Peyer's patch (tissue), 4 donors: ENCODE measurements at regions not wholly inside any gene's neighbourhood (a gene's known extent, or its start where the extent isn't known, plus 50 kb on each side); places are given as distances from the start of the nearest gene placed in this dataset.

Experiments
- DNase-seq, 3 donors: peaks; one replicate each; pipeline ENCODE4 v3.0.0-alpha.2; 2017 to 2019
- H3K27ac ChIP-seq, 4 donors: fragments of 200-600 bp; sonication (generic); one replicate each; pipeline ENCODE4 v1.5.1; 2016 to 2019
- H3K27me3 ChIP-seq, 2 donors: fragments of 200-600 bp; sonication (generic); one replicate each; pipeline ENCODE4 v1.5.1; 2019
- H3K36me3 ChIP-seq, 3 donors: fragments of 200-600 bp; sonication (generic); one replicate each; pipeline ENCODE4 v1.5.1; 2016 to 2019
- H3K4me1 ChIP-seq, 4 donors: fragments of 200-600 bp; sonication (generic); one replicate each; pipeline ENCODE4 v1.5.1; 2016 to 2019
- H3K4me3 ChIP-seq, 4 donors: fragments of 200-600 bp; sonication (generic); 1 replicate in 3 of 4; 2 replicates in 1 of 4; pipeline ENCODE4 v1.5.1; 2016 to 2019; ENCODE audit warnings: mild to moderate bottlenecking in 1 of 4
- H3K9me3 ChIP-seq, 4 donors: fragments of 200-600 bp; sonication (generic); one replicate each; pipeline ENCODE4 v1.5.1; 2016 to 2019; ENCODE audit warnings: mild to moderate bottlenecking in 1 of 4
- POLR2A ChIP-seq, 2 donors: fragments of 450-650 bp; IDR thresholded peaks; one replicate each; pipeline ENCODE4 v1.5.1; 2017; ENCODE audit warnings: antibody characterized with exemption in 2 of 2, mild to moderate bottlenecking in 2 of 2, moderate library complexity in 2 of 2
- TF ChIP-seq, protein P1 (sequence below), 6 experiments: fragments of 450-650 bp in 4 of 6; fragments of 200-600 bp in 2 of 6; sonication (generic) in 1 of 6; IDR thresholded peaks; one replicate each; pipeline ENCODE4 v1.5.1; 2017 to 2019; ENCODE audit warnings: antibody characterized with exemption in 6 of 6, mild to moderate bottlenecking in 3 of 6, moderate library complexity in 1 of 6

DNA sequence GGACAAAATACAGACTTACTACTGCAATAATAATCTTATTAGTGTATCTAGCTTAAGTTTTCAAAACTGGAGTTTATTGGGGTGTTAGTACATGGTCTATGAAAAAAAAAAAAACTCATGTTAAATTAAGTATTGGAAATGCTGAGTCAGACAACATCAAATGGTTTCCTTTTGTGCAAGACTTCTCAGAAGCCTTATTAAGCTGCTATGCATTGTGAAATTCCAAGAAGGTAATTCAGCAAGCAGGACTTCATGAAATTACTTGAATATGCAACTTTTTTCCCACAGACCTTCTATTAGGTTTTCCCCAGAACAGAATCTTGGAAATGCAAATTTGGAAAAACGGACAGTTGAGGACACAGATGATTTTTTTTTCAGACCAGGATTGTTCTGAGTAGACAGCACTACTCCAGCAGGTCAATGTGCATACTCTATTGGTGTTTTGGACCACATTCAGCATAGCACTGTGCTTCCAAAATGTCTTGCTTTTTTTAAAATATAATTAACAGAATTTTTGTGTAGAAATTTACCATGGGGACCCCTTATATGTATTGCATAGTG, 568.8 kb upstream of the TENM3 start:
- no peaks in the 10 kb centered on the region for H3K4me1 ChIP-seq
- no peaks in the 10 kb centered on the region for H3K27me3 ChIP-seq
- TF ChIP-seq, protein P1, sequence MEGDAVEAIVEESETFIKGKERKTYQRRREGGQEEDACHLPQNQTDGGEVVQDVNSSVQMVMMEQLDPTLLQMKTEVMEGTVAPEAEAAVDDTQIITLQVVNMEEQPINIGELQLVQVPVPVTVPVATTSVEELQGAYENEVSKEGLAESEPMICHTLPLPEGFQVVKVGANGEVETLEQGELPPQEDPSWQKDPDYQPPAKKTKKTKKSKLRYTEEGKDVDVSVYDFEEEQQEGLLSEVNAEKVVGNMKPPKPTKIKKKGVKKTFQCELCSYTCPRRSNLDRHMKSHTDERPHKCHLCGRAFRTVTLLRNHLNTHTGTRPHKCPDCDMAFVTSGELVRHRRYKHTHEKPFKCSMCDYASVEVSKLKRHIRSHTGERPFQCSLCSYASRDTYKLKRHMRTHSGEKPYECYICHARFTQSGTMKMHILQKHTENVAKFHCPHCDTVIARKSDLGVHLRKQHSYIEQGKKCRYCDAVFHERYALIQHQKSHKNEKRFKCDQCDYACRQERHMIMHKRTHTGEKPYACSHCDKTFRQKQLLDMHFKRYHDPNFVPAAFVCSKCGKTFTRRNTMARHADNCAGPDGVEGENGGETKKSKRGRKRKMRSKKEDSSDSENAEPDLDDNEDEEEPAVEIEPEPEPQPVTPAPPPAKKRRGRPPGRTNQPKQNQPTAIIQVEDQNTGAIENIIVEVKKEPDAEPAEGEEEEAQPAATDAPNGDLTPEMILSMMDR (IDR thresholded peaks at IDR 0.05): no peak
- no peak for TF ChIP-seq POLR2A (IDR thresholded peaks at IDR 0.05)
- H3K36me3 ChIP-seq: no peaks in the 10 kb centered on the region
- H3K9me3 ChIP-seq: no peaks in the 10 kb centered on the region
- H3K4me3 ChIP-seq: no peak overlapping the region
- DNase-seq: no peak
- H3K27ac ChIP-seq: no peak overlapping the region

DNA sequence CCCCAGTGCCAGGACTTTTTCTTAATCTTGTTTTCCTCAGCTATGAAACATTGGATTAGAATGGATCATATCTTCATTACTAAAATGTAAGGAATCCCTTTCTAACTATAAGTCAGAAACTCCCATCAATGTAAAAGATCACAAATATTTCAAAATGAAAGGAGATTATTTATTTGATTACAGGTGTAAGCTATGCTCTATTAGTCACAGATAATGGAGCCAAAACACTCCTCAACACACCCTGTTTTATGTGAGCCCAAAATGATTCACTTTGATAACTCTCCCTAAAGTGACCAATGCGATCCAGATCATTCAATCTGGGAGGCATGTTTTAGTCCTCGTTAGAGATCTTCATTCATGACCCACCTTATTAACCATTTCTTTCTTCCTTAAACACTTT, 566.7 kb upstream of the TENM3 start:
- Histone ChIP-seq H3K27me3 (no peaks in the 10 kb centered on the region), H3K9me3 (no peaks in the 10 kb centered on the region), H3K36me3 (no peaks in the 10 kb centered on the region), H3K4me1 (no peaks in the 10 kb centered on the region), H3K27ac (no peak overlapping the region), H3K4me3 (no peak overlapping the region)
- DNase-seq: no peak
- TF ChIP-seq POLR2A (IDR thresholded peaks at IDR 0.05): no peak
- TF ChIP-seq, protein P1 (IDR thresholded peaks at IDR 0.05): no peak

DNA sequence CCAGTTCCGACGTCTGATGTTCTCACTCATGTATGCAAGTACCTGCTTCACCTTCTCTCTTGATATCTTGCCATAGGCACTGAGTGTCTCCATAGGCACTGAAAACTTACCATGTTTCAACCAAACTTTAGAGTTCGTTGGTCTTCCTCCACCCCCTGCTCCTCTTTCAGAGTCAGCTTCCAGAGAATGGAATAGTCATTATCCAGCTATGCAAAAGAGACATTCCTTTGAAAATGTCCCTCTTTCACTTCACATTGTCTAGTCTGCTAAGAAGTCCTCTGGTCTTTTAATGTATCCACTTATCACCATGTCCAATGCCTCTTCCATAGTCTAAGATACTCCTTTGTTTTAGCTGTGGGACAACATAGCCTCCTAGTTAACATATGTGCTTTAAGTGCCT, 566.0 kb upstream of the TENM3 start:
- H3K9me3 ChIP-seq: no peaks in the 10 kb centered on the region
- H3K36me3 ChIP-seq: no peaks in the 10 kb centered on the region
- no peaks in the 10 kb centered on the region for H3K4me1 ChIP-seq
- DNase-seq: no peak
- no peak overlapping the region for H3K27ac ChIP-seq
- H3K27me3 ChIP-seq: no peaks in the 10 kb centered on the region
- no peak overlapping the region for H3K4me3 ChIP-seq
- TF ChIP-seq, protein P1 (IDR thresholded peaks at IDR 0.05): no peak
- TF ChIP-seq POLR2A (IDR thresholded peaks at IDR 0.05): no peak

GRCh38 chr4:181677621-181678020, 565.6 kb upstream of the TENM3 start:
- H3K9me3 ChIP-seq: no peaks in the 10 kb centered on the region
- H3K27me3 ChIP-seq: no peaks in the 10 kb centered on the region
- TF ChIP-seq, protein P1 (IDR thresholded peaks at IDR 0.05): no peak
- no peak for TF ChIP-seq POLR2A (IDR thresholded peaks at IDR 0.05)
- no peak for DNase-seq
- no peaks in the 10 kb centered on the region for H3K36me3 ChIP-seq
- H3K4me3 ChIP-seq: no peak overlapping the region
- no peak overlapping the region for H3K27ac ChIP-seq
- H3K4me1 ChIP-seq: no peaks in the 10 kb centered on the region

GRCh38 chr4:181679754-181680153, 563.4 kb upstream of the TENM3 start:
- no peak overlapping the region for H3K4me3 ChIP-seq
- no peaks in the 10 kb centered on the region for H3K27me3 ChIP-seq
- H3K9me3 ChIP-seq: no peaks in the 10 kb centered on the region
- no peak overlapping the region for H3K27ac ChIP-seq
- H3K4me1 ChIP-seq: no peaks in the 10 kb centered on the region
- no peak for TF ChIP-seq POLR2A (IDR thresholded peaks at IDR 0.05)
- TF ChIP-seq, protein P1 (IDR thresholded peaks at IDR 0.05): no peak
- DNase-seq: no peak
- H3K36me3 ChIP-seq: no peaks in the 10 kb centered on the region
